IPS-18a (cell line): ENCODE measurements at regions not wholly inside any gene's neighbourhood (a gene's known extent, or its start where the extent isn't known, plus 50 kb on each side); places are given as distances from the start of the nearest gene placed in this dataset.
"Not testable (repeated sequence)": the region's sequence is repeated elsewhere in the genome, so short reads cannot be mapped to it uniquely, and the experiment has no call there.

ENCODE experiments used
- H3K27ac ChIP-seq: one replicate; pipeline ENCODE4 v1.5.1; 2013; ENCODE audit warnings: low read length
- H3K27me3 ChIP-seq: one replicate; pipeline ENCODE4 v1.6.1; 2013; ENCODE audit warnings: mild to moderate bottlenecking, low read length; ENCODE audit not compliant: control insufficient read depth, insufficient read depth
- H3K36me3 ChIP-seq: one replicate; pipeline ENCODE4 v1.6.1; 2013; ENCODE audit warnings: low read depth, low read length; ENCODE audit not compliant: control insufficient read depth
- H3K4me1 ChIP-seq: one replicate; pipeline ENCODE4 v1.6.1; 2013; ENCODE audit warnings: low read depth, low read length; ENCODE audit not compliant: control insufficient read depth
- H3K4me3 ChIP-seq: one replicate; pipeline ENCODE4 v1.5.1; 2013; ENCODE audit warnings: low read length
- H3K9ac ChIP-seq: one replicate; pipeline ENCODE4 v1.6.1; 2013; ENCODE audit warnings: mild to moderate bottlenecking, low read length, moderate library complexity
- H3K9me3 ChIP-seq: one replicate; pipeline ENCODE4 v1.6.1; 2013; ENCODE audit warnings: low read depth, low read length; ENCODE audit not compliant: control insufficient read depth

- Histone ChIP-seq H3K36me3 (no peaks in the 10 kb centered on the region), H3K9me3 (no peaks in the 10 kb centered on the region), H3K4me3 (no peak overlapping the region), H3K9ac (no peak overlapping the region), H3K4me1 (no peaks in the 10 kb centered on the region), H3K27me3 (no peaks in the 10 kb centered on the region), H3K27ac (no peak overlapping the region)
Observed at GRCh38 chr12:30578426-30578825, 117.2 kb downstream of the IPO8 start.

GRCh38 chr12:30573145-30573544 lies 122.5 kb downstream of the IPO8 start:
- H3K9ac ChIP-seq, result no peak overlapping the region
- no peak overlapping the region for H3K4me3 ChIP-seq
- no peaks in the 10 kb centered on the region for H3K4me1 ChIP-seq
- no peaks in the 10 kb centered on the region for H3K9me3 ChIP-seq
- no peaks in the 10 kb centered on the region for H3K36me3 ChIP-seq
- H3K27ac ChIP-seq, result no peak overlapping the region
- H3K27me3 ChIP-seq, result no peaks in the 10 kb centered on the region

GRCh38 chr12:30570211-30570890 lies 125.3 kb downstream of the IPO8 start:
- Histone ChIP-seq H3K27ac (no peak overlapping the region), H3K4me1 (no peaks in the 10 kb centered on the region), H3K27me3 (no peaks in the 10 kb centered on the region), H3K36me3 (no peaks in the 10 kb centered on the region), H3K9ac (no peak overlapping the region), H3K9me3 (no peaks in the 10 kb centered on the region), H3K4me3 (no peak overlapping the region)

GRCh38 chr12:30569426-30569825 lies 126.2 kb downstream of the IPO8 start:
- Histone ChIP-seq H3K9me3 (no peaks in the 10 kb centered on the region), H3K4me3 (no peak overlapping the region), H3K36me3 (no peaks in the 10 kb centered on the region), H3K4me1 (no peaks in the 10 kb centered on the region), H3K27ac (no peak overlapping the region), H3K27me3 (no peaks in the 10 kb centered on the region), H3K9ac (no peak overlapping the region)

GRCh38 chr12:30568453-30568852 lies 127.2 kb downstream of the IPO8 start:
- Histone ChIP-seq H3K4me3 (no peak overlapping the region), H3K9ac (no peak overlapping the region), H3K9me3 (no peaks in the 10 kb centered on the region), H3K27ac (no peak overlapping the region), H3K27me3 (no peaks in the 10 kb centered on the region), H3K36me3 (no peaks in the 10 kb centered on the region), H3K4me1 (no peaks in the 10 kb centered on the region)

- no peak overlapping the region for H3K27ac ChIP-seq
- no peaks in the 10 kb centered on the region for H3K4me1 ChIP-seq
- no peak overlapping the region for H3K4me3 ChIP-seq
- no peaks in the 10 kb centered on the region for H3K9me3 ChIP-seq
- H3K9ac ChIP-seq, result no peak overlapping the region
- no peaks in the 10 kb centered on the region for H3K27me3 ChIP-seq
- H3K36me3 ChIP-seq, result no peaks in the 10 kb centered on the region
Observed at GRCh38 chr12:30567082-30567481, 128.6 kb downstream of the IPO8 start.

- Histone ChIP-seq H3K4me3 (no peak overlapping the region), H3K9ac (no peak overlapping the region), H3K9me3 (no peaks in the 10 kb centered on the region), H3K36me3 (no peaks in the 10 kb centered on the region), H3K27me3 (no peaks in the 10 kb centered on the region), H3K4me1 (no peaks in the 10 kb centered on the region), H3K27ac (no peak overlapping the region)
Observed at GRCh38 chr12:30564394-30564793, 131.3 kb downstream of the IPO8 start.

- H3K36me3 ChIP-seq, result no peaks in the 10 kb centered on the region
- H3K4me1 ChIP-seq, result no peaks in the 10 kb centered on the region
- H3K27me3 ChIP-seq, result no peaks in the 10 kb centered on the region
- no peaks in the 10 kb centered on the region for H3K9me3 ChIP-seq
- no peak overlapping the region for H3K9ac ChIP-seq
- no peak overlapping the region for H3K27ac ChIP-seq
- no peak overlapping the region for H3K4me3 ChIP-seq
Observed at GRCh38 chr12:30548203-30548602, 147.5 kb downstream of the IPO8 start.

- H3K4me1 ChIP-seq, result no peaks in the 10 kb centered on the region
- no peak overlapping the region for H3K4me3 ChIP-seq
- H3K27me3 ChIP-seq, result no peaks in the 10 kb centered on the region
- H3K9ac ChIP-seq, result no peak overlapping the region
- peaks cover 4% of the 10 kb centered on the region for H3K9me3 ChIP-seq
- no peaks in the 10 kb centered on the region for H3K36me3 ChIP-seq
- H3K27ac ChIP-seq, result no peak overlapping the region
Observed at GRCh38 chr12:30546121-30546520, 149.5 kb downstream of the IPO8 start.

GRCh38 chr12:30544704-30545103 lies 151.0 kb downstream of the IPO8 start:
- H3K4me3 ChIP-seq, H3K9ac ChIP-seq, H3K4me1 ChIP-seq, H3K9me3 ChIP-seq, H3K36me3 ChIP-seq, H3K27me3 ChIP-seq, H3K27ac ChIP-seq: not testable (repeated sequence)

GRCh38 chr12:30537228-30537627 lies 158.4 kb downstream of the IPO8 start:
- peaks cover 4% of the 10 kb centered on the region for H3K9me3 ChIP-seq
- H3K4me1 ChIP-seq, result no peaks in the 10 kb centered on the region
- no peaks in the 10 kb centered on the region for H3K36me3 ChIP-seq
- no peak overlapping the region for H3K4me3 ChIP-seq
- H3K27ac ChIP-seq, result no peak overlapping the region
- H3K9ac ChIP-seq, result no peak overlapping the region
- H3K27me3 ChIP-seq, result no peaks in the 10 kb centered on the region

- Histone ChIP-seq H3K4me1 (no peaks in the 10 kb centered on the region), H3K4me3 (no peak overlapping the region), H3K27me3 (no peaks in the 10 kb centered on the region), H3K9ac (no peak overlapping the region), H3K9me3 (no peaks in the 10 kb centered on the region), H3K27ac (no peak overlapping the region), H3K36me3 (no peaks in the 10 kb centered on the region)
Observed at GRCh38 chr12:30533558-30534265, 162.0 kb downstream of the IPO8 start.
